Activated CD4-positive, alpha-beta T cell treated with anti-CD3 and anti-CD28 coated beads for 4 hours (primary cell): ENCODE measurements at regions not wholly inside any gene's neighbourhood (a gene's known extent, or its start where the extent isn't known, plus 50 kb on each side); places are given as distances from the start of the nearest gene placed in this dataset.
"Not testable (repeated sequence)": the region's sequence is repeated elsewhere in the genome, so short reads cannot be mapped to it uniquely, and the experiment has no call there.

Experiments used
- DNase-seq, 2 donors: peaks; one replicate each; pipeline ENCODE4 v3.0.0-alpha.2; 2020

- DNase-seq, result no peak
These were observed 85.1 kb downstream of the GNL3L start for GRCh38 chrX:54615109-54615508.

GRCh38 chrX:54633641-54634040, 103.6 kb downstream of the GNL3L start:
- DNase-seq, result no peak

- DNase-seq, result no peak
These were observed 109.0 kb downstream of the GNL3L start for GRCh38 chrX:54639018-54639345.

- DNase-seq, result peak; percentile 94
These were observed 109.5 kb downstream of the GNL3L start for GRCh38 chrX:54639346-54640102.

GRCh38 chrX:54640103-54640690, 110.2 kb downstream of the GNL3L start:
- no peak for DNase-seq

- no peak for DNase-seq
These were observed 110.7 kb downstream of the GNL3L start for GRCh38 chrX:54640736-54641135.

GRCh38 chrX:54641530-54641929, 111.5 kb downstream of the GNL3L start:
- DNase-seq, result no peak

GRCh38 chrX:54647607-54648006, 117.6 kb downstream of the GNL3L start:
- DNase-seq, result not testable (repeated sequence)

GRCh38 chrX:54659547-54659946, 129.5 kb downstream of the GNL3L start:
- no peak for DNase-seq

GRCh38 chrX:54675762-54676161, 122.3 kb downstream of the ITIH6 start:
- DNase-seq, result no peak

- no peak for DNase-seq
These were observed 102.8 kb downstream of the ITIH6 start for GRCh38 chrX:54695231-54695630.

- DNase-seq, result no peak
These were observed 102.1 kb downstream of the ITIH6 start for GRCh38 chrX:54695816-54696487.
